ENCODE measurements at regions not wholly inside any gene's neighbourhood (a gene's known extent, or its start where the extent isn't known, plus 50 kb on each side); places are given as distances from the start of the nearest gene placed in this dataset.

GRCh38 chr2:198905881-198906612 is 551.7 kb downstream of the SATB2 start:
- in situ Hi-C loops (cut with MboI; ENCODE audit: low sequenced_read_pairs, unreplicated experiment) = no loop called here
- DNase-seq (ENCODE audit: low spot score) = peak; percentile 14
- no peak for TF ChIP-seq CTCF (IDR thresholded peaks at IDR 0.05; ENCODE audit: borderline replicate concordance, control extremely low read depth, extremely low read depth, insufficient read depth, missing control alignments)

GRCh38 chr2:198901894-198902293 is 555.8 kb downstream of the SATB2 start:
- no peak for TF ChIP-seq CTCF (IDR thresholded peaks at IDR 0.05; ENCODE audit: borderline replicate concordance, control extremely low read depth, extremely low read depth, insufficient read depth, missing control alignments)
- in situ Hi-C loops (cut with MboI; ENCODE audit: low sequenced_read_pairs, unreplicated experiment) = no loop called here
- DNase-seq (ENCODE audit: low spot score) = no peak

GRCh38 chr2:198900141-198900540 is 557.6 kb downstream of the SATB2 start:
- DNase-seq (ENCODE audit: low spot score) = no peak
- TF ChIP-seq CTCF (IDR thresholded peaks at IDR 0.05; ENCODE audit: borderline replicate concordance, control extremely low read depth, extremely low read depth, insufficient read depth, missing control alignments) = no peak
- in situ Hi-C loops (cut with MboI; ENCODE audit: low sequenced_read_pairs, unreplicated experiment) = no loop called here

GRCh38 chr2:198890490-198890889 is 567.2 kb downstream of the SATB2 start:
- in situ Hi-C loops (cut with MboI; ENCODE audit: low sequenced_read_pairs, unreplicated experiment) = no loop called here
- no peak for TF ChIP-seq CTCF (IDR thresholded peaks at IDR 0.05; ENCODE audit: borderline replicate concordance, control extremely low read depth, extremely low read depth, insufficient read depth, missing control alignments)
- peak; percentile 21 for DNase-seq (ENCODE audit: low spot score)

- no peak for DNase-seq (ENCODE audit: low spot score)
- in situ Hi-C loops (cut with MboI; ENCODE audit: low sequenced_read_pairs, unreplicated experiment) = no loop called here
- no peak for TF ChIP-seq CTCF (IDR thresholded peaks at IDR 0.05; ENCODE audit: borderline replicate concordance, control extremely low read depth, extremely low read depth, insufficient read depth, missing control alignments)
Measured at GRCh38 chr2:198883604-198884003, 574.1 kb downstream of the SATB2 start.

GRCh38 chr2:198880986-198881385 is 576.8 kb downstream of the SATB2 start:
- in situ Hi-C loops (cut with MboI; ENCODE audit: low sequenced_read_pairs, unreplicated experiment) = no loop called here
- DNase-seq (ENCODE audit: low spot score) = no peak
- TF ChIP-seq CTCF (IDR thresholded peaks at IDR 0.05; ENCODE audit: borderline replicate concordance, control extremely low read depth, extremely low read depth, insufficient read depth, missing control alignments) = no peak
